Esophagus squamous epithelium (tissue), 4 donors: ENCODE measurements at regions not wholly inside any gene's neighbourhood (a gene's known extent, or its start where the extent isn't known, plus 50 kb on each side); places are given as distances from the start of the nearest gene placed in this dataset.

Experiments used
- CTCF ChIP-seq, 6 experiments: fragments of 450-650 bp in 4 of 6; fragments of 200-600 bp in 2 of 6; sonication (generic) in 2 of 6; IDR thresholded peaks; one replicate each; pipeline ENCODE4 v1.5.1; 2016 to 2019; ENCODE audit warnings: antibody characterized with exemption in 6 of 6, mild to moderate bottlenecking in 4 of 6, moderate library complexity in 4 of 6
- POLR2A ChIP-seq, 4 donors: fragments of 450-650 bp; IDR thresholded peaks; one replicate each; pipeline ENCODE4 v1.6.1; 2017; ENCODE audit warnings: antibody characterized with exemption in 4 of 4, mild to moderate bottlenecking in 4 of 4, moderate library complexity in 3 of 4

- TF ChIP-seq POLR2A (IDR thresholded peaks at IDR 0.05) (no peak), CTCF (IDR thresholded peaks at IDR 0.05) (no peak)
Observed at GRCh38 chr22:35479359-35479758, 61.3 kb upstream of the RASD2 start.
